ENCODE measurements at regions not wholly inside any gene's neighbourhood (a gene's known extent, or its start where the extent isn't known, plus 50 kb on each side); places are given as distances from the start of the nearest gene placed in this dataset.

GRCh38 chr2:47996808-47997207 lies 90.5 kb upstream of the FBXO11 start:
- TF ChIP-seq RAD21 (IDR thresholded peaks at IDR 0.05; ENCODE audit: low read depth) (no peak), TEAD4 (IDR thresholded peaks at IDR 0.05) (no peak), EP300 (IDR thresholded peaks at IDR 0.05; ENCODE audit: borderline replicate concordance) (no peak), FOXM1 (IDR thresholded peaks at IDR 0.05; ENCODE audit: borderline replicate concordance, low read depth) (no peak), CREB1 (IDR thresholded peaks at IDR 0.05; ENCODE audit: low read depth) (no peak)

GRCh38 chr2:47999512-47999911 lies 93.2 kb upstream of the FBXO11 start:
- TF ChIP-seq USF1 (IDR thresholded peaks at IDR 0.05) (no peak), RAD21 (IDR thresholded peaks at IDR 0.05; ENCODE audit: low read depth) (no peak), REST (IDR thresholded peaks at IDR 0.05; ENCODE audit: low read depth) (no peak), TEAD4 (IDR thresholded peaks at IDR 0.05) (no peak), EP300 (IDR thresholded peaks at IDR 0.05; ENCODE audit: borderline replicate concordance) (no peak), CEBPB (IDR thresholded peaks at IDR 0.05) (no peak), CREB1 (IDR thresholded peaks at IDR 0.05; ENCODE audit: low read depth) (no peak), MAX (IDR thresholded peaks at IDR 0.05) (no peak), FOXM1 (IDR thresholded peaks at IDR 0.05; ENCODE audit: borderline replicate concordance, low read depth) (no peak), NFIC (IDR thresholded peaks at IDR 0.05) (no peak), TAF1 (IDR thresholded peaks at IDR 0.05; ENCODE audit: low read depth) (no peak)

GRCh38 chr2:48001498-48001897 lies 95.2 kb upstream of the FBXO11 start:
- TF ChIP-seq RAD21 (IDR thresholded peaks at IDR 0.05; ENCODE audit: low read depth) (no peak), EGR1 (IDR thresholded peaks at IDR 0.05) (no peak), EP300 (IDR thresholded peaks at IDR 0.05; ENCODE audit: borderline replicate concordance) (no peak), REST (IDR thresholded peaks at IDR 0.05; ENCODE audit: low read depth) (no peak)

- TF ChIP-seq MAX (IDR thresholded peaks at IDR 0.05) (no peak), EP300 (IDR thresholded peaks at IDR 0.05; ENCODE audit: borderline replicate concordance) (no peak), CREB1 (IDR thresholded peaks at IDR 0.05; ENCODE audit: low read depth) (no peak), REST (IDR thresholded peaks at IDR 0.05; ENCODE audit: low read depth) (no peak), TCF12 (IDR thresholded peaks at IDR 0.05; ENCODE audit: low read depth) (no peak), ZBTB7A (IDR thresholded peaks at IDR 0.05; ENCODE audit: low read depth) (no peak)
Observed at GRCh38 chr2:48006094-48006493, 99.8 kb upstream of the FBXO11 start.

- TF ChIP-seq CEBPB (IDR thresholded peaks at IDR 0.05) (no peak), EGR1 (IDR thresholded peaks at IDR 0.05) (no peak), TAF1 (IDR thresholded peaks at IDR 0.05; ENCODE audit: low read depth) (no peak), FOXM1 (IDR thresholded peaks at IDR 0.05; ENCODE audit: borderline replicate concordance, low read depth) (no peak), MAX (IDR thresholded peaks at IDR 0.05) (no peak), EP300 (IDR thresholded peaks at IDR 0.05; ENCODE audit: borderline replicate concordance) (no peak), REST (IDR thresholded peaks at IDR 0.05; ENCODE audit: low read depth) (no peak), ZBTB7A (IDR thresholded peaks at IDR 0.05; ENCODE audit: low read depth) (no peak), TEAD4 (IDR thresholded peaks at IDR 0.05) (no peak)
Observed at GRCh38 chr2:48007699-48008268, 101.5 kb upstream of the FBXO11 start.
